GM21528 (cell line): ENCODE measurements at regions not wholly inside any gene's neighbourhood (a gene's known extent, or its start where the extent isn't known, plus 50 kb on each side); places are given as distances from the start of the nearest gene placed in this dataset.
"Not testable (repeated sequence)": the region's sequence is repeated elsewhere in the genome, so short reads cannot be mapped to it uniquely, and the experiment has no call there.

Source experiments
- ATAC-seq: cut with Tn5 transposase; IDR thresholded peaks from one replicate; pipeline ENCODE4 v1.9.1; 2021; ENCODE audit warnings: mild to moderate bottlenecking, moderate library complexity; ENCODE audit not compliant: unreplicated experiment, low FRiP score

GRCh38 chr6:119713903-119714302 is 364.3 kb upstream of the MAN1A1 start:
- ATAC-seq = no peak

- no peak for ATAC-seq
Measured at GRCh38 chr6:119686644-119687043, 337.1 kb upstream of the MAN1A1 start.

- no peak for ATAC-seq
Measured at GRCh38 chr6:119686240-119686639, 336.7 kb upstream of the MAN1A1 start.

- no peak for ATAC-seq
Measured at GRCh38 chr6:119683671-119684070, 334.1 kb upstream of the MAN1A1 start.

GRCh38 chr6:119683031-119683430 is 333.5 kb upstream of the MAN1A1 start:
- ATAC-seq = no peak

GRCh38 chr6:119678961-119679360 is 329.4 kb upstream of the MAN1A1 start:
- no peak for ATAC-seq

GRCh38 chr6:119677384-119677783 is 327.8 kb upstream of the MAN1A1 start:
- no peak for ATAC-seq

GRCh38 chr6:119676961-119677360 is 327.4 kb upstream of the MAN1A1 start:
- ATAC-seq = no peak

GRCh38 chr6:119676230-119676629 is 326.7 kb upstream of the MAN1A1 start:
- ATAC-seq = no peak

- ATAC-seq = no peak
Measured at GRCh38 chr6:119673741-119674140, 324.2 kb upstream of the MAN1A1 start.

- no peak for ATAC-seq
Measured at GRCh38 chr6:119672725-119673124, 323.2 kb upstream of the MAN1A1 start.

- no peak for ATAC-seq
Measured at GRCh38 chr6:119671105-119671504, 321.5 kb upstream of the MAN1A1 start.

- ATAC-seq = no peak
Measured at GRCh38 chr6:119669221-119669620, 319.7 kb upstream of the MAN1A1 start.

- ATAC-seq = not testable (repeated sequence)
Measured at GRCh38 chr6:119665432-119665831, 315.9 kb upstream of the MAN1A1 start.

- no peak for ATAC-seq
Measured at GRCh38 chr6:119661628-119662027, 312.1 kb upstream of the MAN1A1 start.

GRCh38 chr6:119661078-119661477 is 311.5 kb upstream of the MAN1A1 start:
- no peak for ATAC-seq

- no peak for ATAC-seq
Measured at GRCh38 chr6:119658917-119659316, 309.4 kb upstream of the MAN1A1 start.

GRCh38 chr6:119655124-119655523 is 305.6 kb upstream of the MAN1A1 start:
- ATAC-seq = no peak

- ATAC-seq = no peak
Measured at GRCh38 chr6:119653329-119653728, 303.8 kb upstream of the MAN1A1 start.

- no peak for ATAC-seq
Measured at GRCh38 chr6:119649531-119649930, 300.0 kb upstream of the MAN1A1 start.

- no peak for ATAC-seq
Measured at GRCh38 chr6:119647309-119647708, 297.7 kb upstream of the MAN1A1 start.

- no peak for ATAC-seq
Measured at GRCh38 chr6:119643876-119644275, 294.3 kb upstream of the MAN1A1 start.

- no peak for ATAC-seq
Measured at GRCh38 chr6:119637768-119638167, 288.2 kb upstream of the MAN1A1 start.
